ENCODE measurements at regions not wholly inside any gene's neighbourhood (a gene's known extent, or its start where the extent isn't known, plus 50 kb on each side); places are given as distances from the start of the nearest gene placed in this dataset.

DNA sequence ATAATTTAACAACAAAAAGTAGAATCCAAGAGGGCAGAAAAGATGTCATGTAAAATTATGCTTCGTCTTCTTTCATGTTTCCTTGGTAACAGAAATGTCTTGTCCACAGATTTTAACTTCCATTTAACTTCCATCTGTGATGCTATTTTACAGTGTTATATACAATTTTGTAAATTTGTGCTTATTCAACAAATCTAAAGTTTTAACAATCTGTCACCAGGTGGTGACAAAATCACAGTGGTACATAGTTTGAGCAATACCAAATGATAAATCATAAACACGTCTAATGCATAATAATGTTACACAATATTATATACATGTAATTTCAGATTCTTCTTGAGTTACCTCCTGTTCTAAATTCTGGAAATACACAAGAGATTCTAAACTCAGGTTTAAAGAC, 784.4 kb upstream of the CELF2 start:
- POLR2A ChIA-PET (ENCODE audit: unreplicated experiment), result no interaction called here
- no peak for DNase-seq

GRCh38 chr10:10235003-10235402, 782.7 kb upstream of the CELF2 start:
- intact Hi-C loops (cut with micrococcal nuclease; ENCODE audit: unreplicated experiment), result loop anchor here (5.0 kb wide), 1 partner anchor 802 kb away; no protein-coding TSS in a partner anchor

More for the DNA sequence above, 784.4 kb upstream of the CELF2 start:
- H3K27ac ChIP-seq, result no peak overlapping the region
- no peaks in the 10 kb centered on the region for H3K9me2 ChIP-seq (ENCODE audit: insufficient read depth)
- H3K4me2 ChIP-seq, result no peak overlapping the region
- H3K27me3 ChIP-seq (ENCODE audit: insufficient read depth, low read depth), result no peaks in the 10 kb centered on the region
- no peaks in the 10 kb centered on the region for H3K36me3 ChIP-seq (ENCODE audit: low read depth)
- no peaks in the 10 kb centered on the region for H4K20me1 ChIP-seq (ENCODE audit: insufficient read depth)
- no peak overlapping the region for H2AFZ ChIP-seq
- CTCF ChIA-PET, result no interaction called here
- no TSS peak for BruUV-seq (replicated peaks)
- H3K79me2 ChIP-seq (ENCODE audit: low read depth), result no peaks in the 10 kb centered on the region
- no peak overlapping the region for H3K4me3 ChIP-seq
- intact Hi-C loops (cut with micrococcal nuclease; ENCODE audit: unreplicated experiment), result no loop called here
- H3K9me3 ChIP-seq (ENCODE audit: insufficient read depth, low read depth), result no peaks in the 10 kb centered on the region
- H3K4me1 ChIP-seq (replicated peaks; ENCODE audit: insufficient read depth), result no peaks in the 10 kb centered on the region
- no peaks in the 10 kb centered on the region for H3F3A ChIP-seq (ENCODE audit: insufficient read depth, low read depth)
- TF ChIP-seq EZH2 (IDR thresholded peaks at IDR 0.05; ENCODE audit: low read depth), result no peak
- TF ChIP-seq CTCF (conservative IDR thresholded peaks at IDR 0.05), result no peak; the same call in 1 of the 2 replicates

DNA sequence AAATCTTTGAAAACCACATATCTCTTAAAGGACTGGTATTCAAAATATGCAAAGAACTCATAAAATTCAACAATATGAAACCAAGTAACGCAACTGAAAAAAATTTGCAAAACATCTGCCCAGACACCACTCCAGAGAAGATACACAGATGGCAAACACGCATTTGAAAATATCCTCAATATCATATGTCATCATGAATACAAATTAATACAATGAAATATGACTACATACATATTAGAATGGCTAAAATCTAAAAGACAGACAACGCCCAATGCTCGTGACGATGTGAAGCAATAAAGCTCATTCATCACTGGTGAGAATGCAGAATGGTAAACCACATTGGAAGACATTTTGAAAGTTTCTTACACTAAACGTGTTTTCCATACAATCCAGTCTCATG, 770.1 kb upstream of the CELF2 start:
- CTCF ChIA-PET, result no interaction called here
- Histone ChIP-seq H3K4me2 (no peak overlapping the region), H3K79me2 (ENCODE audit: low read depth) (no peaks in the 10 kb centered on the region), H2AFZ (no peak overlapping the region), H3F3A (ENCODE audit: insufficient read depth, low read depth) (no peaks in the 10 kb centered on the region), H3K36me3 (ENCODE audit: low read depth) (no peaks in the 10 kb centered on the region), H3K4me1 (replicated peaks; ENCODE audit: insufficient read depth) (no peaks in the 10 kb centered on the region), H3K27me3 (ENCODE audit: insufficient read depth, low read depth) (no peaks in the 10 kb centered on the region), H3K9me2 (ENCODE audit: insufficient read depth) (no peaks in the 10 kb centered on the region), H3K4me3 (no peak overlapping the region), H4K20me1 (ENCODE audit: insufficient read depth) (no peaks in the 10 kb centered on the region), H3K9me3 (ENCODE audit: insufficient read depth, low read depth) (no peaks in the 10 kb centered on the region), H3K27ac (no peak overlapping the region)
- DNase-seq, result no peak
- intact Hi-C loops (cut with micrococcal nuclease; ENCODE audit: unreplicated experiment), result no loop called here
- TF ChIP-seq CTCF (conservative IDR thresholded peaks at IDR 0.05) (no peak), EZH2 (IDR thresholded peaks at IDR 0.05; ENCODE audit: low read depth) (no peak)
- no TSS peak for BruUV-seq (replicated peaks)
- POLR2A ChIA-PET (ENCODE audit: unreplicated experiment), result no interaction called here

More at GRCh38 chr10:10235003-10235402, 782.7 kb upstream of the CELF2 start:
- Histone ChIP-seq H4K20me1 (ENCODE audit: insufficient read depth) (no peaks in the 10 kb centered on the region), H3K27ac (no peak overlapping the region), H2AFZ (no peak overlapping the region), H3F3A (ENCODE audit: insufficient read depth, low read depth) (no peaks in the 10 kb centered on the region), H3K9me3 (ENCODE audit: insufficient read depth, low read depth) (no peaks in the 10 kb centered on the region), H3K36me3 (ENCODE audit: low read depth) (no peaks in the 10 kb centered on the region), H3K4me1 (replicated peaks; ENCODE audit: insufficient read depth) (no peaks in the 10 kb centered on the region), H3K9me2 (ENCODE audit: insufficient read depth) (no peaks in the 10 kb centered on the region), H3K4me2 (no peak overlapping the region), H3K4me3 (no peak overlapping the region), H3K27me3 (ENCODE audit: insufficient read depth, low read depth) (no peaks in the 10 kb centered on the region), H3K79me2 (ENCODE audit: low read depth) (no peaks in the 10 kb centered on the region)
- TF ChIP-seq CTCF (conservative IDR thresholded peaks at IDR 0.05) (no peak), EZH2 (IDR thresholded peaks at IDR 0.05; ENCODE audit: low read depth) (no peak)
- DNase-seq, result no peak
- ChIA-PET CTCF (no interaction called here), POLR2A (ENCODE audit: unreplicated experiment) (no interaction called here)
- BruUV-seq (replicated peaks), result no TSS peak
